Uterus (tissue), 2 donors: ENCODE measurements at regions not wholly inside any gene's neighbourhood (a gene's known extent, or its start where the extent isn't known, plus 50 kb on each side); places are given as distances from the start of the nearest gene placed in this dataset.

Experiments used
- POLR2A ChIP-seq, 2 donors: fragments of 450-650 bp; IDR thresholded peaks; one replicate each; pipeline ENCODE4 v1.6.1; 2016; ENCODE audit warnings: antibody characterized with exemption in 2 of 2, mild to moderate bottlenecking in 1 of 2, moderate library complexity in 1 of 2
- TF ChIP-seq, protein P1 (sequence below), 4 experiments: fragments of 200-600 bp in 2 of 4; fragments of 450-650 bp in 2 of 4; sonication (generic) in 2 of 4; IDR thresholded peaks; one replicate each; pipeline ENCODE4 v1.5.1; 2016 to 2019; ENCODE audit warnings: antibody characterized with exemption in 4 of 4, mild to moderate bottlenecking in 2 of 4, moderate library complexity in 1 of 4

DNA sequence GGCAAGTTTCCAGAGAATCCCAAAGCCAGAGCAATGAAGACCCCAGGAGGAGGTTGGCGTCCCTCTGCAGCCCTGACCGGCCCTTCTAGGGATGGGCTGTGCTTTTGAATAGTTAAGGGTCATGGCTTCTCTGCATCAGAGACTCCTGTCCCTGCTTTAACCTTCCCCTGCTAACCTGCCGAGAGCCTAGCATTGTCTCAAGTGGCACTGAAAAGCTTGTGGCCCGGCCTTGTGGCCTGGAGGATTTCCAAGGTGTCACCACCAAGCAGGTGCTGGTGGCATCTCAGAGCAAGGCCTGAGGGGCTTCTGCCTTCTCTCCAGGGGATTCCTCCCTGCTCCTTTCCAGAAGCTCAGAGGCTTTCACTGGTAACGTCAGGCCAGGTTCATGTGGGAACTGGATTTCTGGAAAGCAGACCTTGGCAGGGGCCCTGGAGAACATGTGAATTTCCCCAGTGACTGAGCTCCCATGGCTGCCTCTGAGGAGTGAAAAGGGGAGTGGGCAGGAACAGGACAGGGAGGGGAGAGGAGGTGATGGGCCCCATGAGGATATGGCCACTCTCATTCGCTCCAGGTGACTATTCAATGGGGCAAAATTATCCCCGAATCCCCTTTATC is 409.9 kb downstream of the PTPRU start:
- TF ChIP-seq, protein P1, sequence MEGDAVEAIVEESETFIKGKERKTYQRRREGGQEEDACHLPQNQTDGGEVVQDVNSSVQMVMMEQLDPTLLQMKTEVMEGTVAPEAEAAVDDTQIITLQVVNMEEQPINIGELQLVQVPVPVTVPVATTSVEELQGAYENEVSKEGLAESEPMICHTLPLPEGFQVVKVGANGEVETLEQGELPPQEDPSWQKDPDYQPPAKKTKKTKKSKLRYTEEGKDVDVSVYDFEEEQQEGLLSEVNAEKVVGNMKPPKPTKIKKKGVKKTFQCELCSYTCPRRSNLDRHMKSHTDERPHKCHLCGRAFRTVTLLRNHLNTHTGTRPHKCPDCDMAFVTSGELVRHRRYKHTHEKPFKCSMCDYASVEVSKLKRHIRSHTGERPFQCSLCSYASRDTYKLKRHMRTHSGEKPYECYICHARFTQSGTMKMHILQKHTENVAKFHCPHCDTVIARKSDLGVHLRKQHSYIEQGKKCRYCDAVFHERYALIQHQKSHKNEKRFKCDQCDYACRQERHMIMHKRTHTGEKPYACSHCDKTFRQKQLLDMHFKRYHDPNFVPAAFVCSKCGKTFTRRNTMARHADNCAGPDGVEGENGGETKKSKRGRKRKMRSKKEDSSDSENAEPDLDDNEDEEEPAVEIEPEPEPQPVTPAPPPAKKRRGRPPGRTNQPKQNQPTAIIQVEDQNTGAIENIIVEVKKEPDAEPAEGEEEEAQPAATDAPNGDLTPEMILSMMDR (IDR thresholded peaks at IDR 0.05): no peak
- no peak for TF ChIP-seq POLR2A (IDR thresholded peaks at IDR 0.05)
